Mucosa of descending colon (tissue), 3 donors: ENCODE measurements at regions not wholly inside any gene's neighbourhood (a gene's known extent, or its start where the extent isn't known, plus 50 kb on each side); places are given as distances from the start of the nearest gene placed in this dataset.

ENCODE experiments used
- ATAC-seq: fragments of 200-7000 bp; cut with Tn5 transposase; one replicate; pipeline ENCODE4 v1.9.1; 2020; ENCODE audit warnings: mild to moderate bottlenecking, moderate library complexity
- DNase-seq, 3 donors: peaks; one replicate each; pipeline ENCODE4 v3.0.0-alpha.2; 2020
- H3K36me3 ChIP-seq: fragments of 200-600 bp; one replicate; pipeline ENCODE4 v1.8.0; 2021; ENCODE audit warnings: low read depth, mild to moderate bottlenecking
- H3K4me1 ChIP-seq: fragments of 200-600 bp; one replicate; pipeline ENCODE4 v1.8.0; 2021; ENCODE audit warnings: low read depth, mild to moderate bottlenecking
- H3K4me3 ChIP-seq: fragments of 200-600 bp; one replicate; pipeline ENCODE4 v1.8.0; 2021; ENCODE audit warnings: mild to moderate bottlenecking
- H3K9me3 ChIP-seq: fragments of 200-600 bp; one replicate; pipeline ENCODE4 v1.8.0; 2021; ENCODE audit warnings: mild to moderate bottlenecking
- intact Hi-C, 2 donors: fragments of 100-400 bp; cut with DNase I in 1 of 2; cut with micrococcal nuclease in 1 of 2; formaldehyde crosslinking; loops; one replicate each; pipeline versions ENCODE4 v1.11.0 to v1.11.1; 2022; cut with DNase I, micrococcal nuclease
- TF ChIP-seq, protein P1 (sequence below): fragments of 200-600 bp; IDR thresholded peaks from one replicate; pipeline ENCODE4 v1.8.0; 2022; ENCODE audit warnings: antibody characterized with exemption, mild to moderate bottlenecking
- donor health status: DM: no; HTN: no; CAD: no; lungs with moderate emphysema.
- donor health status: DM: no; HTN: no; CAD: no.
- donor health status: DM: no; HTN: yes; CAD: no.

DNA sequence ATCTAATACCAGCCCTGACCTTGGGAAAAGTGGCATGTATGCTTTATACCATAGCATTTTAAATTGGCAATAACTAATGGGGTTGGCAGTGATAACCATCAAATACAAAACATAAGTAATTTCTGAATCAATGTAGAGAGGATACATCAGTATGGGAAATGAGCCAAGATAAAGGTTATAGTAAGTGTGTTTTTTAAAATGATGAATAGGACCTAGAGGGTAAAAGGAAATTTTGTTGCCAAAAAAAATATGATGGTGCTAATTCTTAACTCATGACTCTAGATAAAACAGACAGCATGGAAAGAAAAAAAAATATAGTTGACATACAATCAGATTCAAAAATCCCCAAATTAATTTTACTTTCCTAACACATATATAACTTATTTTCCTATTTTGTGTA lies 75.4 kb upstream of the ROBO1 start:
- no peaks in the 10 kb centered on the region for H3K4me1 ChIP-seq
- H3K9me3 ChIP-seq: no peaks in the 10 kb centered on the region
- TF ChIP-seq, protein P1, sequence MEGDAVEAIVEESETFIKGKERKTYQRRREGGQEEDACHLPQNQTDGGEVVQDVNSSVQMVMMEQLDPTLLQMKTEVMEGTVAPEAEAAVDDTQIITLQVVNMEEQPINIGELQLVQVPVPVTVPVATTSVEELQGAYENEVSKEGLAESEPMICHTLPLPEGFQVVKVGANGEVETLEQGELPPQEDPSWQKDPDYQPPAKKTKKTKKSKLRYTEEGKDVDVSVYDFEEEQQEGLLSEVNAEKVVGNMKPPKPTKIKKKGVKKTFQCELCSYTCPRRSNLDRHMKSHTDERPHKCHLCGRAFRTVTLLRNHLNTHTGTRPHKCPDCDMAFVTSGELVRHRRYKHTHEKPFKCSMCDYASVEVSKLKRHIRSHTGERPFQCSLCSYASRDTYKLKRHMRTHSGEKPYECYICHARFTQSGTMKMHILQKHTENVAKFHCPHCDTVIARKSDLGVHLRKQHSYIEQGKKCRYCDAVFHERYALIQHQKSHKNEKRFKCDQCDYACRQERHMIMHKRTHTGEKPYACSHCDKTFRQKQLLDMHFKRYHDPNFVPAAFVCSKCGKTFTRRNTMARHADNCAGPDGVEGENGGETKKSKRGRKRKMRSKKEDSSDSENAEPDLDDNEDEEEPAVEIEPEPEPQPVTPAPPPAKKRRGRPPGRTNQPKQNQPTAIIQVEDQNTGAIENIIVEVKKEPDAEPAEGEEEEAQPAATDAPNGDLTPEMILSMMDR: no peak
- no peak for DNase-seq
- ATAC-seq: no peak
- H3K36me3 ChIP-seq: no peaks in the 10 kb centered on the region
- H3K4me3 ChIP-seq: no peak overlapping the region
- intact Hi-C loops: no loop called here

DNA sequence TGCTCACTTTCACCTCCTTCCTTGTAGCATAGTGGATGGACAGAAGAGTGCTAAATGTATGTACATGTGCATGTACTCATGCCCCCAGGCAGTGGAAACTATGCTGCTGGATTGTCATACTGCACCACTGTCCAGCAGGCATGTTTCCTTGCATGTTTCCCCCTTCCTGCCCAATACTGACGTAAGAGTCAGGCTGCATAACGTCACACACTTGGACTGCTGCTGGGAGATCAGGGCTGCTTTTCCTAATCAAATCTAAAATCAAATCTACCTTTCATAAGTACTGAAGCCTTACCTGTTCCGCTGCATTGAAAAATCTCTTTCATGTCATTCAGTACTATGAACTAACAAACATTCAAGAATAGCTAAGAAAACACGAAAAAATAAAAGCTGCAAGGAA lies 67.9 kb upstream of the ROBO1 start:
- Histone ChIP-seq H3K4me3 (no peak overlapping the region), H3K9me3 (no peaks in the 10 kb centered on the region), H3K4me1 (no peaks in the 10 kb centered on the region), H3K36me3 (no peaks in the 10 kb centered on the region)
- intact Hi-C loops: no loop called here
- DNase-seq (no peak), ATAC-seq (no peak)
- TF ChIP-seq, protein P1: no peak

DNA sequence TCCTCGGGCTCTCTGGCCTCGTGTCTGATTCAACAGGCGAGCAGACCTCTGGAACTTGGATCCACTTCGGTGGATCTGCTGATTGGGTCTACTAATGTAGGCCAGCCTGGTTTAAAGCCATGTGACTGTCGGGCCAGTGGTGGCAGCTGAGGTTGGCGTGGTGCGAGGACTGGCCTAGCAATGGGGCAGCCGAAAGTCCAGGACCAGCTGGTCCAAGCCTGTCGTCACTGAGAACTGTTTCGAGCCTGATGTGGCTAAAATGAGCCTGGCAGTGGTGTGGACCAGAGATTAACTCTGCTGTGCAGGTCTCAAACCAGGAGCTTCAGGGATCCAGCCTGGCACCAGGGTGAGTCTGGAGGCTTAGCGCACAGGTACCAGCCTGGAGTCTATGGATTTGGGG lies 56.4 kb upstream of the ROBO1 start:
- no peak overlapping the region for H3K4me3 ChIP-seq
- intact Hi-C loops: no loop called here

DNA sequence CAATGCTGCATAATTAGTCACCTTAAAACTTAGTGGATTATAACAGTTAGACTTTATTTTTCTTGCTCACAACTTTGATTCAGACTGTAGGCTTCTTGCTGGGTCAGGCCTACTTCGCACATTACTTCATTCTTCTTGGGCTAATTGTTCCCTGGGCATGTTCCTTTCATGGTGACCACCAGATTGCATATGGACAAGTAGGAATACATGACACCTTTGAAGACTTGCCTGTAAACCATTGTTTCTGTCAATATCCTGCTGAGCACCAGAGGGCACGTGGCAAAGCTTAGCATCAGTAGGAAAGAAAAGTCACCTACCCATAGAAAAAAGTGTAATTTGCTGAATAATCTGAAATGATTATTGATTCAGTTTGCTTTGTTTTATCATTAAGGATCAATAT lies 54.3 kb upstream of the ROBO1 start:
- Histone ChIP-seq H3K4me3 (no peak overlapping the region), H3K36me3 (no peaks in the 10 kb centered on the region), H3K4me1 (no peaks in the 10 kb centered on the region), H3K9me3 (peaks cover 3% of the 10 kb centered on the region)
- DNase-seq (no peak), ATAC-seq (no peak)
- intact Hi-C loops: no loop called here
- TF ChIP-seq, protein P1: no peak

More for the DNA sequence above, 56.4 kb upstream of the ROBO1 start:
- H3K4me1 ChIP-seq: no peaks in the 10 kb centered on the region
- DNase-seq: no peak
- no peak for ATAC-seq
- no peaks in the 10 kb centered on the region for H3K36me3 ChIP-seq
- H3K9me3 ChIP-seq: no peaks in the 10 kb centered on the region
- TF ChIP-seq, protein P1: no peak

DNA sequence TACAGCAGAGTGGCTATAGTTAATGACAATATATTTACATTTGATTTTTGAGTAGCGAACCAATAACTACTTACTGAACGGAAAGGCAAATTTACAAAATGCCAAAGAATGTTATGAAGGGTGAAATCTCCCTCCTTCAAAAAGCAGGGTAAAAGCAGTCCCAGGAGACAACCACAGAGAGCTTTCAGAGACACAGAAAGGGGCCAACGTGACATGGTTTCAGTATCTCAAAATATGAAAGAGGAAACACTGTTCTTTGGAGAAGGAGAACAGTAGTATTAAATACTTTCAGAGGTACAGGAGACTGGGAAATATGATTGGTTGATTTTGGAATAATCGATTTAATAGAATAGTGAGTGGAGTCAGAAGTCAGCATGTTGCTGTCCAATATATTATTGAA lies 52.3 kb upstream of the ROBO1 start:
- Histone ChIP-seq H3K9me3 (peaks cover 21% of the 10 kb centered on the region), H3K4me1 (no peaks in the 10 kb centered on the region), H3K36me3 (no peaks in the 10 kb centered on the region), H3K4me3 (no peak overlapping the region)
- no peak for DNase-seq
- TF ChIP-seq, protein P1: no peak
- no peak for ATAC-seq
- intact Hi-C loops: no loop called here

DNA sequence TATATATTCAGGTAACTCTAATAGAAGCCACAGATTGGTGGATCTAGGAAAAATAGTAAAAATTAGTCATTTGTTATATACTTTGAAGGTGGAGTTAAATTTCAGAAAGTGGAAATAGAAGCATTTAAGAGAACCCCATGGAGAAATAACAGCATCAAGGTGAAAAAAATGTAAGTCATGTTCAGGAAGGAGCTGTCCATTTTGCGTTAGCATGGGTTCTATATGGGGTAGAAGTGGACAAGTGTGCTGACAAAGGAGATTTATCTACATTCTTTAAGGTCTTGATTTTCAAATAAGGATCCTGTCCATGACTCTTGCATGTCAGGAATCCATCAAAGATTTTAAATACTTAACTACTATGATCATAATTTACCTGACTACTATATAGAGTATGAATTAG lies 50.2 kb upstream of the ROBO1 start:
- Histone ChIP-seq H3K4me1 (no peaks in the 10 kb centered on the region), H3K36me3 (no peaks in the 10 kb centered on the region), H3K9me3 (peaks cover 25% of the 10 kb centered on the region), H3K4me3 (no peak overlapping the region)
- TF ChIP-seq, protein P1: no peak
- ATAC-seq (no peak), DNase-seq (no peak)
- intact Hi-C loops: no loop called here
